Adrenal gland (tissue), 5 donors: ENCODE measurements at regions not wholly inside any gene's neighbourhood (a gene's known extent, or its start where the extent isn't known, plus 50 kb on each side); places are given as distances from the start of the nearest gene placed in this dataset.

Source experiments
- CTCF ChIP-seq, 6 experiments: fragments of 450-650 bp in 4 of 6; fragments of 200-600 bp in 2 of 6; sonication (generic) in 1 of 6; IDR thresholded peaks; 1 replicate in 5 of 6; 2 replicates in 1 of 6; pipeline versions ENCODE4 v1.5.1 to v1.8.0; 2016 to 2021; ENCODE audit warnings: antibody characterized with exemption in 6 of 6, mild to moderate bottlenecking in 2 of 6, moderate library complexity in 1 of 6
- POLR2A ChIP-seq, 2 donors: fragments of 450-650 bp; IDR thresholded peaks; one replicate each; pipeline ENCODE4 v1.6.1; 2017; ENCODE audit warnings: antibody characterized with exemption in 2 of 2, mild to moderate bottlenecking in 2 of 2, moderate library complexity in 1 of 2
- donor health status: DM: no; HTN: no; CAD: no.

GRCh38 chr18:39506581-39507330 lies 1941.2 kb upstream of the CELF4 start:
- no peak for TF ChIP-seq CTCF (IDR thresholded peaks at IDR 0.05)
- TF ChIP-seq POLR2A (IDR thresholded peaks at IDR 0.05), result no peak
